WERI-Rb-1 (cell line): ENCODE measurements at regions not wholly inside any gene's neighbourhood (a gene's known extent, or its start where the extent isn't known, plus 50 kb on each side); places are given as distances from the start of the nearest gene placed in this dataset.

Source experiments
- DNase-seq: peaks from one replicate; pipeline ENCODE4 v3.0.0-alpha.2; 2020
- H3K27ac ChIP-seq: fragments of 250-450 bp; sonication (Bioruptor Pico); 2 replicates; pipeline ENCODE4 v1.5.1; 2020; ENCODE audit warnings: mild to moderate bottlenecking, moderate library complexity
- H3K27me3 ChIP-seq: fragments of 250-450 bp; sonication (Bioruptor Pico); 2 replicates; pipeline ENCODE4 v1.5.1; 2021; ENCODE audit warnings: mild to moderate bottlenecking, low read depth, moderate library complexity; ENCODE audit not compliant: insufficient read depth, severe bottlenecking
- H3K36me3 ChIP-seq: fragments of 250-450 bp; sonication (Bioruptor Pico); 2 replicates; pipeline ENCODE4 v1.5.1; 2020; ENCODE audit warnings: mild to moderate bottlenecking, moderate library complexity
- H3K4me3 ChIP-seq: 2 replicates; pipeline ENCODE4 v1.5.1; 2011; ENCODE audit warnings: low read depth, mild to moderate bottlenecking, control low read depth, low read length
- H3K9me3 ChIP-seq: fragments of 250-450 bp; sonication (Bioruptor Pico); 2 replicates; pipeline ENCODE4 v1.5.1; 2021; ENCODE audit warnings: mild to moderate bottlenecking, moderate library complexity; ENCODE audit not compliant: severe bottlenecking
- CTCF ChIP-seq: IDR thresholded peaks from 2 replicates; pipeline ENCODE4 v1.5.1; 2011; ENCODE audit warnings: low read depth, mild to moderate bottlenecking, control low read depth, inconsistent platforms, low read length

DNA sequence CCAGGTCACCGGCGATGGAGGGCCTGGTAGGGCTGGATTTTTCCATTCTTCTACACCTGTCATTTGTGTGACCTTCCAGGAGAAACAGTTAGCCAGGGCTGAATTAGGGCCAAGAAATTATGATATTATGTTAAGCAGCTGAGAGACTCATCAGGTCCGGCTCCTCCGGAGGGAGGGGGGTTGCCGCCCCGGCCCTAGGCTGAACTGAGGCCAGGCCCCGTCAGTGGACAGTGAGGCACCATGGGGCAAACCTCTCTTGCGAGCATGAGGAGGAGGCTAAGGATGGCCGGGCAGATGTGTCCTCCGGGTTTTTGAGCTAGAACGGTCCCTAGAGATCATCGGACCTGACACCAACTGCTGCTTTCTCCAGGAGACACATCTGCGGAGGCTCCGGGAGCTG lies 150.1 kb downstream of the SOX11 start:
- no peak for DNase-seq
- no peaks in the 10 kb centered on the region for H3K36me3 ChIP-seq
- no peak for TF ChIP-seq CTCF
- no peak overlapping the region for H3K4me3 ChIP-seq
- H3K9me3 ChIP-seq: no peaks in the 10 kb centered on the region
- no peak overlapping the region for H3K27ac ChIP-seq
- no peaks in the 10 kb centered on the region for H3K27me3 ChIP-seq

GRCh38 chr2:5845798-5846330 lies 153.7 kb downstream of the SOX11 start:
- TF ChIP-seq CTCF: peak; percentile 18; the same call in 1 of the 2 replicates
- no peak overlapping the region for H3K4me3 ChIP-seq
- H3K36me3 ChIP-seq: no peaks in the 10 kb centered on the region
- DNase-seq: no peak
- H3K27ac ChIP-seq: no peak overlapping the region
- H3K27me3 ChIP-seq: no peaks in the 10 kb centered on the region
- H3K9me3 ChIP-seq: no peaks in the 10 kb centered on the region

GRCh38 chr2:5846881-5847280 lies 154.7 kb downstream of the SOX11 start:
- no peak for DNase-seq
- Histone ChIP-seq H3K9me3 (no peaks in the 10 kb centered on the region), H3K4me3 (no peak overlapping the region), H3K27me3 (no peaks in the 10 kb centered on the region), H3K27ac (no peak overlapping the region), H3K36me3 (no peaks in the 10 kb centered on the region)
- TF ChIP-seq CTCF: no peak

- H3K27me3 ChIP-seq: no peaks in the 10 kb centered on the region
- no peak for DNase-seq
- no peak overlapping the region for H3K27ac ChIP-seq
- peak; percentile 10; the same call in 1 of the 2 replicates for TF ChIP-seq CTCF
- no peak overlapping the region for H3K4me3 ChIP-seq
- no peaks in the 10 kb centered on the region for H3K9me3 ChIP-seq
- no peaks in the 10 kb centered on the region for H3K36me3 ChIP-seq
Observed at GRCh38 chr2:5849562-5849961, 157.4 kb downstream of the SOX11 start.

DNA sequence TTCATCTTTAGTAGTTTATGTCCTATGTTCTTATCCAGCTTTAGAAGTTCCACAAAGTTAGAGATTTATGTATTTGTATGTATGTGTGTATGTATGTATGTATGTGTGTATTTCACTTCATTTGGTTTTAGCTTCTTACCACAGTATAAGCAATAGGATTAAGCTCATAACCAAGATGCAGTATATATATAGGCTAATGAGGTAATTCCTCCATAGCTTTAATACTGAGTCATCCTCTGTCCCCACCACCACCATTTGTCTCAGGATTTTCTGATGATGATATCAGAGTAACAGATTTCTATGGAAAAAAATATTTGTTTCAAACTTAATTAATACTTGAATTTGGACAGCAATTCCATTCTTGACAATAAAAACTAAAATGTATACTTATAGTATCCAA lies 159.2 kb downstream of the SOX11 start:
- TF ChIP-seq CTCF: no peak
- Histone ChIP-seq H3K9me3 (no peaks in the 10 kb centered on the region), H3K36me3 (no peaks in the 10 kb centered on the region), H3K4me3 (no peak overlapping the region), H3K27me3 (no peaks in the 10 kb centered on the region), H3K27ac (no peak overlapping the region)
- no peak for DNase-seq

- Histone ChIP-seq H3K9me3 (peaks cover 11% of the 10 kb centered on the region), H3K36me3 (no peaks in the 10 kb centered on the region), H3K27me3 (no peaks in the 10 kb centered on the region), H3K27ac (no peak overlapping the region), H3K4me3 (no peak overlapping the region)
- no peak for DNase-seq
- no peak for TF ChIP-seq CTCF
Observed at GRCh38 chr2:5854797-5855196, 162.6 kb downstream of the SOX11 start.
